ENCODE measurements at regions not wholly inside any gene's neighbourhood (a gene's known extent, or its start where the extent isn't known, plus 50 kb on each side); places are given as distances from the start of the nearest gene placed in this dataset.
"Not testable (repeated sequence)": the region's sequence is repeated elsewhere in the genome, so short reads cannot be mapped to it uniquely, and the experiment has no call there.

DNA sequence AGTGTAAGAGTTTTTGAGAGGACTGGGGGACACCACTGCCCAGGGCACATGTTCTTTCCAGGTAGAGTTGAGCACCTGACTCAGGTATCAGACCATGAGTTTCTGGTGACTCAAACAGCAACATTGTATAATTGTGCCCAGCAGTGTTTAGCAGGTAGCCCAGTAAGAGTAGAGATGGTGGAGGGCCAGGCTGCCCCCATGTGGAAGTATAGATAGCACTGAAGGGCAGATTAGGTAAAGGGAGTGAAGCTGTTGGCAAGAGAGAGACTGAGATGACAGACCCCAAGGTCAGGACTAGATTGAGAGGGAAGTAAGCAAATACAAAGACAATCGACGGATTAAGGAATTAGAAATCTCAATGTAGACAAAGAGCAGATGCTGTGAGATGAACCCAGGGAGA is 74.6 kb downstream of the TRIM42 start:
- DNase-seq (ENCODE audit: low spot score) = no peak

GRCh38 chr3:140753865-140754754 is 76.2 kb downstream of the TRIM42 start:
- no peak for DNase-seq (ENCODE audit: low spot score)

DNA sequence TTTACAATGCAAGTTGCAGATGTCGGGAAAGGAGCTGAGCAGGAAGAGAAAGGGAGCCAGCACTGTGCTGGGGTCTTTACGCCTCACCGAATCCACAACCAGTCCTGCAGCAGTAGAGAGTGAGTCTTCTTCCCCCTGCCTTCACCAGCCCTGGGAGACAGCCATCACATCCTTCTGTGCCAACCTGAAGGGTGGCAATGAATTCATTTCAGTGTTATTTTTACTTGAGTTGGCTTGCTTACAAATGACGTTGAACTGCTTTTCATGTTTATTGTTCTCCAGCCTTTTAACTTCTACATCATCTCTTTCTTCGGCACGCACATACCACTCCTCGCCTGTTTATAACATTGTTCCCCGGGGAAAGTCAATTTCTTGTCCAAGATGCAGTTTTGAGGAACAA is 77.1 kb downstream of the TRIM42 start:
- no peak for DNase-seq (ENCODE audit: low spot score)

DNA sequence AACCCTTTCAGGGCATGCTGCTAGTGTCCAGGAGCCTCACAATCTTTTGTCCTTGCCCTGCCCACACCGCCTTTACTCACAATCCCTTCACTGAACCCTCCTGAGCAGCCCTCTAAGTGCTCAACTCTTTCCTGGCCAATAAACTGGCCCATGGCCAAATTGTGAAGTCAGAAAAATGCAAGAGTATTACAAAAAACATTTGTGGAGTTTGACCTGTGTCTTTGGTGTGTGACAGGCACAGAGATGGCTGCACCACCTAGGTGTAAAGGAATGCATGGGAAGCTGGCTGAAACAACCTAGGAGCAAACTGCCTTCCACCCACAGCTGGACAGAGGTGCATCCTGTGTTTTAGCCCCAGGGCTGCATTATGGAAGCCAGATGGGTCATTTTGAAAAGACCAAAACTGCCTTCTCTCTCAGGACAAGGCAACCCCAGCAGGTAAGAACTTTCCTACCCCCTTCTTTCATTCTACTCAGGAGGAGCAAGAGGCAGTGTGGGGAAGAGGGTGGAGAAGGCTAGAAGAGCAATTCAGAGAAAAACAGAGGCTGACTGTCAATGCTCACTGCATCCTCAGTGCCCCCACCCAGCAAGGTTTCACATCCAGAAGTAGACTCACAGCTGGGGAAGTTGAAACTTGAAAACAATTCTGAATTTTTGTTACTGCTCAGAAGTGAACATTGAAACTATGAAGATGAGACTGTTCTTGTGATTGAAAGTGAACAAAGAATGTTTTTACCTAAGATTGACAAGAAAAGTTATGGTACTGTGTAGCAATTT is 78.6 kb downstream of the TRIM42 start:
- DNase-seq (ENCODE audit: low spot score) = no peak

DNA sequence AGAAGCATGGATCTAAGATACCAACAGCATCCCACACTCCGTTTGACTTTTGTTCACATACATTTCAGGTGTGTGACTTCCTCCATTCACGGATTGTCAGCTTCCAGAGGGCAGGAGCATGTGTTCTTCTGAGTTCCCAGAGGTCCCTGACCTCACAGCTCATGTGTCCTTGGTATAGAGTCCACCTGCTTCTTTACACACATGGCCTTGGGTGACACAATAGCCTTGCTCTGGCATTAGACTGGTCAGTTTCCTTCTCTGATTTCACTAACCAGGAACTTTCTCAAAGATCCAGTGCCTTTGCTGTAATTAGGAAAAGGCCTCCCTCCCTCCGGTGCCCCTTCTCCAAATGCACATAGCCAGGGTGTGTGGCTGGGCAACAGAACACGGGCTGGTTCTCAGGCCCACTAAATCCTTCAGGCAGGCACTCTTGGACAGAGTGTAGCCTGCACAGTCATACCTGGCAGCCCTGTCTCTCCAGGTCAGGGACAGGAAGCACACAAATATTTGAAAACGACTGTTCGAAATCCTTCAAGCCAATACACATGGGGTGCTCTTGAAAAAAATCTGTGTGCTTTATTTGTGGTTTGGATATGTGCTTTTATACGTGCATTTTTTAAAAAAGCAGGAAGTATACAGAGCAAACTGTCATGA is 81.1 kb downstream of the TRIM42 start:
- no peak for DNase-seq (ENCODE audit: low spot score)

GRCh38 chr3:140760324-140761075 is 82.6 kb downstream of the TRIM42 start:
- no peak for DNase-seq (ENCODE audit: low spot score)

- no peak for DNase-seq (ENCODE audit: low spot score)
Observed at GRCh38 chr3:140761076-140761639, 83.3 kb downstream of the TRIM42 start.

GRCh38 chr3:140762746-140763145 is 84.9 kb downstream of the TRIM42 start:
- no peak for DNase-seq (ENCODE audit: low spot score)

GRCh38 chr3:140763532-140763931 is 85.7 kb downstream of the TRIM42 start:
- no peak for DNase-seq (ENCODE audit: low spot score)

DNA sequence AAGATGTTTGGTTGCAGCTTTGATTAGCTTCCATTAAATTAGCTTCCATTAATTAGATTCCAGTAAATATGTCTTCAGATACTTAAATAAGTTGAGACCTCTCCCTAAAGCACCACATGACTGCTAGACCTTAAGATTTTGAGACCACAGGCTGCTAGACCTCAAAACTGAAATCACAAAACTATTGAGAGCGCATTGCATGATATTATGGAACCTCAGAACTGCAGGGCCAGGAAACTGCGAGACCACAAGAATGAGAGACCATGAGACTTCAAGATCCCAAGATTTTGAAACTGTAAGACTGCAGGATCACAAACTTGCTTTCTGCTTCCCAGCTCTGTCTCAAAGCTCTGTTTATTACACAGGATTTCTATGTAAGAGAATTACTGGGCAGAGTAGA is 87.4 kb downstream of the TRIM42 start:
- DNase-seq (ENCODE audit: low spot score) = no peak

- DNase-seq (ENCODE audit: low spot score) = no peak
Observed at GRCh38 chr3:140766465-140766864, 88.6 kb downstream of the TRIM42 start.

GRCh38 chr3:140767566-140767965 is 89.7 kb downstream of the TRIM42 start:
- DNase-seq (ENCODE audit: low spot score) = no peak

DNA sequence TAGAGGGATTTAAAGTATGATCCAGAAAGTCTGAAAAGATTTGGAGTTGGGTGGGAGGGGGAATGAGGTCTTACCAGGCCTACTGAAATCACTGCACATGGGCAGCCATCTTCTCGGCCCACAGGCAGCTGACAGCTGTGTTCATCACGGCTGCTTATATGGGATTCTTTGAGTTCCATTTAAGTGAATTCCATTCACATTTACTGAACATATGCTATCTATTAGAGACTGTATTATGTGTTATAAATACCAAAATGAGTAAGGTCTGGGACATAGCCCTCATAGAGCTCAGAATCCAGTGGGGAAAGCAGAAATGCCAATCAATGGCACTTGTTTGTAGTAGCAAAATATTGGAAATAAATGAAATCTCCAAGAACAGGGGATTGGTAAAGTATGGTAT is 91.1 kb downstream of the TRIM42 start:
- DNase-seq (ENCODE audit: low spot score) = no peak

GRCh38 chr3:140769951-140770350 is 92.1 kb downstream of the TRIM42 start:
- no peak for DNase-seq (ENCODE audit: low spot score)

- no peak for DNase-seq (ENCODE audit: low spot score)
Observed at GRCh38 chr3:140770977-140771667, 93.3 kb downstream of the TRIM42 start.

DNA sequence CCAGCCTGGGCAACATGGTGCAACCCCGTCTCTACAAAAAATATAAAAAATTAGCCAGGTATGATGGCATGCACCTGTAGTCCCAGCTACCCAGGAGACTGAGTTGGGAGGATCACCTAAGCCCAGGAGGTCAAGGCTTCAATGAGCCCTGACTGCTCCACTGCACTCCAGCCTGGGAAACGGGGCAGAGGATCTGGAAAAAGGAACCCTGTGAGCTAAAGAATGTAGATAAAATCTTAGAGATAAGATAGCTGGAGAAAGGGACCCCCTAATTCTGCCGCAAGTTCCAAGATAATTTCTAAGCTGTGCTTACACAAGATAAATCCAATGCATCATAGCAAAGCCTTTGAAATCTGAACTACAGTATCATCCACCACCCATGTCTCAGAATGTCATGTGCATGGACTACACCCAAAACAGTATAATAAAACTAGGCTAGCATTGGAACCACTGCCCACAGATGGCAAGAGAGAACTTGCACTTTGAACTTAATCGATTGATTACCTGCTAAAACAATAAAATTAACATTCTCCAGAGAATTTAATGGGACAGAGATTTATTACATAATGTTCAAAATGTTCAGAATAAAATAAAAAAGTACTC is 99.9 kb downstream of the TRIM42 start:
- no peak for DNase-seq (ENCODE audit: low spot score)

- no peak for DNase-seq (ENCODE audit: low spot score)
Observed at GRCh38 chr3:140791368-140791767, 113.5 kb downstream of the TRIM42 start.

GRCh38 chr3:140794507-140794906 is 116.6 kb downstream of the TRIM42 start:
- no peak for DNase-seq (ENCODE audit: low spot score)

DNA sequence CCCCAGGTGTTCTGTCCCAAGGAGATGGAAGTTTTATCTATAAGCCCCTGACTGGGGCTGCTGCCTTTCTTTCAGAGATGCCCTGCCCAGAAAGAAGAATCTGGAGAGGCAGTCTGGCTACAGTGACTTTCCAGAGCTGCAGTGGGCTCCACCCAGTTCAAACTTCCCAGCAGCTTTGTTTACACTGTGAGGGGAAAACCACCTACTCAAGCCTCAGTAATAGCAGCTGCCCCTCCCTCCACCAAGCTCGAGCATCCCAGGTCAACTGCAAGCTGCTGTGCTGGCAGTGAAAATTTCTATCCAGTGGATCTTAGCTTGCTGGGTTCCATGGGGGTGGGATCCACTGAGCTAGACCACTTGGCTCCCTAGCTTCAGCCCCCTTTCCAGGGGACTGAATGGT is 125.0 kb downstream of the TRIM42 start:
- not testable (repeated sequence) for DNase-seq (ENCODE audit: low spot score)

GRCh38 chr3:140809316-140809715 is 131.5 kb downstream of the TRIM42 start:
- no peak for DNase-seq (ENCODE audit: low spot score)

All from mucosa of gallbladder (tissue), 1 donor.